NCI-H1092 treated with DMSO at 0.1 percent for 48 hours (cell line): ENCODE measurements at regions not wholly inside any gene's neighbourhood (a gene's known extent, or its start where the extent isn't known, plus 50 kb on each side); places are given as distances from the start of the nearest gene placed in this dataset.
A peak's percentile ranks its signal among the peaks of the same experiment; 100 is the strongest.

Source experiments
- DNase-seq: peaks from one replicate; lab custom pipeline; 2025; lab: John Stamatoyannopoulos, UW

DNA sequence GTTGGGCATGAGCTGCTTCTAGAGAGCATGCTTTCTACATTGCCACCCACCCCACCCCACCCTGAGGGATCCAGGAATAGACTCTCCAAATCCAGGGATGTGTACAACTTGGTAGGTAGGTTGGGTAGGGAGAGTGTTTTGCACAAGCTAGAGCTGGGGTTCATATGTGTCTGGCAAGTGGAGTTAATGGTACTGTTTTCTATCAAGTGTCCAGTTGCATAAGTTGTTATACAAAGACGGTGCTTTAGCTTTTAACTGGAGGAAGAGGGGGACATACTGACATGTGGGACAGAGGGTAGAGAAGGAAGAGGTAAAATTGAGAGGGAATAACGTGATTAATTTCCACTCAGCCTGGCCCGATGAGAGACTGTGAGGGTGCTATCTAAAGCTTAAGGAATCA is 51.0 kb upstream of the TNC start:
- no peak for DNase-seq

GRCh38 chr9:115170358-115171073 is 52.6 kb upstream of the TNC start:
- no peak for DNase-seq

GRCh38 chr9:115171921-115172388 is 54.0 kb upstream of the TNC start:
- DNase-seq: no peak

DNA sequence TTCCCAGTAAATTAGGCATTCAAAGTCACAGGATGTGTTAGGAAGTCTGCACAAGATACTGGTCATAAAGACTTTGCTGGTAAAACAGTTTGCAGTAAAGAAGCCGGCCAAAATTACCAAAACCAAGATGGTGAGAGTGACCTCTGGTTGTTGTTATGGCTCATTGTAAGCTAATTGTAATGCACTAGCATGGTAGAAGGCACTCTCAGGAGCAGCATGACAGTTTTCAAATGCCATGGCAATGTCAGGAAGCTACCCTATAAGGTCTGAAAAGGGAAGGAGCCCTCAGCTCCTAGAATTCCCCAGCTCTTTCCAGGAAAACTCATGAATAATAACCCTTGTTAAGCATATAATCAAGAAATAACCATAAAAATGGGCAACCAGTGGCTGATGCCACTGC is 64.3 kb upstream of the TNC start:
- DNase-seq: no peak

DNA sequence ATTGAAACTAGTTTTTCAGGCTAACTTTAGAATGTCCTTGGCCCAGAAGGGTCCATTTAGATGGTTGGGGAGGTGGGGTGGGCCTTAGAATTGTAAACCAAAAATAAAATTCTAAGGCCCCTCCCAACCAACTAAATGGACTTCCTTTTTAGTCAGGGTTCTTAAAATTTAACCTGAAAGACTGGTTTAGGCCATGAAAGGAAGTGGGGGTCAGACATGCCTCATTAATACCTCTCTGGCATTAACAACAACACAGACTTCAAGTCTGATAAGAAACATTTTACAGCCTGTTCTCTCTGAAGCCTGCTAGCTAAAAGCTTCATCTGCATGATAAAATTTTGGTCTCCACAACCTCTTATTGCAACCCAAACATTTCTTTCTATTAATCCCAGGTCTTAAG is 65.5 kb upstream of the TNC start:
- no peak for DNase-seq

GRCh38 chr9:115189686-115190085 is 71.7 kb upstream of the TNC start:
- no peak for DNase-seq

DNA sequence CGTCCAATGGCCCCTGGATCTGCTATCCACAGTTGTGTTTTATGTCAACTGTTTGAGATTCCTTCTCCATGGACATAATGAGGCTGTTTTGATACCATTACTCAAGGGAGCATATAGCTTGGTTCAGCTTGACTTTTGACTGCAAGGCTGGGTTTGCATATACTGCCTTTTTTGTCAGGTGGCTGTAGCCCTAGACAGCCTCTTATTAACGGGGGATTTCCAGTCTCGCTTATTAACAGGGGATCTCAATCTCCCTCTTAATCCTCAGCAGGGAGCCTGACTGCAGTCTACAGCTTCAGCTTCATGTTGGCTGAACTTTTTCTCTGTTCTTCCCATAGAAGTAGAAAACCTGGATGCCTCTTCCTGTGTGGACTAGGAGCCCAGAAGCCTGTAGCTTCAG is 73.7 kb upstream of the TNC start:
- no peak for DNase-seq

DNA sequence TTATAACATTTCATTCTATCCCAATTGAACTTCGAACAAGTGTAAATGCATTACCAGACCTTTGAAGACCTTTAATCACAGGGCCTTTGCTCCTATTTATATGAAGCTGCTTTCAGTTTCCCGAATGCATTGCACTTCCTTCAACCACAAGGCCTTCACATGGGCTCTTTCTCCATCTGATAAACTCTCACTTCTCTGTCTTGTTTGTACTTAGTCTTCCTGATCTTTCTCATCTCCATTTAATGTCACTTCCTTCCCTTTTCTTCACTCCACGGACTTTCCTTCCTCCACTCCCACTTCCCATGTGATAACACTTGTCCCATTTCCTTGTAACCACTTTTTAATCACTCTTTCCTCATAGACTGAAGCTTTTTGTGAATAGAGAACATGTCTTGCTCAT is 74.3 kb upstream of the TNC start:
- DNase-seq: no peak

DNA sequence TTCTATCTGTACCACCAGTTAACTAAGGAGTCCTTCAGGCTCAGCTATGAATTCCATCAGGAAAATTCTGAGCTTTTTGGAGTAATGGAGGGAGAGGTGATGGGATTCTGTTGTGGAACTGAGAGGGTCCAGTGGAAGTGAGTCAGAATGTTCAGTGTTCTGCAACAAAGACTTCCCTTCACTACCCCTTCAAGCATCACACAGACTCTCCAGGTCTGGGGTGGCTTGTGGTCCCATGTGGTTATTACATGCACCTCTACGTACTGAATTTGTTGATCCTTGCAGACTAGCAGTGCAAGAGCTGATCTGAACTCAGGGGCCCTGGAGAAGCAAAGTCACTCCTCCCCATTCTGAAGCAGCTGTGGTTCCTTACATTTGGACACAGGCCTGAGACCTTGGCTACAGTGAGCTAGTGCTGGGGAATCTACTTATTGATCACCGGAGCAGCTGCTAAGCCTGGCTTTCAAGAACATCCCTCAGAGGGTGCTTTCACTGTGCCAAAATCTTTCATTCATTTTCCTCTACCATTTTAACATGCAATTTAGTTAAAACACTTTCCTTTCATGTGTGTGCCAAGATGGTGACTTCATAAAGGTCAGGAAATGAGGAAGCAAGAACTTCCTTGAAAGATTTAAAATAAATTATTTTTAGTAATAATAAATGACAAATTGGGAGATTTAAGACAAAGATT is 75.0 kb upstream of the TNC start:
- DNase-seq: no peak

DNA sequence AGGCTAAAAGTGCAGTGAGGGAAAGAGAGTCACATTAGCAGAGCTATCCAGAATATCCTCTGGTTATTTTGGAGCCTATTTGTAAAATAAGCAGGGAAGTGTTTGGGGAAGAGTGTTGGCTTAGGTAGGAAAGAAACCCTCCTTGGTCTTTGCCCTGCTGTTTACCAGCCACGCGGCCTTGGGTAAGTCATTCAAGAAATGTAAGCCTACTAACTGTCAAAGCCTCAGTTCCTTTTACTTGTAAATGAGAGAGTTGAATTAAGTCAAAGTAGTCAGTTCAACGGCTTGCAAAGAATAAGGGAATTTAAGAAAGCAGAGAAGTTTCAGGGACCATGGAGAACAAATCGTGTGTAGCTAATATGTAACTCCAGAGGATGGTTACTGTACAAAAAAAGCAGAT is 75.8 kb upstream of the TNC start:
- DNase-seq: no peak

DNA sequence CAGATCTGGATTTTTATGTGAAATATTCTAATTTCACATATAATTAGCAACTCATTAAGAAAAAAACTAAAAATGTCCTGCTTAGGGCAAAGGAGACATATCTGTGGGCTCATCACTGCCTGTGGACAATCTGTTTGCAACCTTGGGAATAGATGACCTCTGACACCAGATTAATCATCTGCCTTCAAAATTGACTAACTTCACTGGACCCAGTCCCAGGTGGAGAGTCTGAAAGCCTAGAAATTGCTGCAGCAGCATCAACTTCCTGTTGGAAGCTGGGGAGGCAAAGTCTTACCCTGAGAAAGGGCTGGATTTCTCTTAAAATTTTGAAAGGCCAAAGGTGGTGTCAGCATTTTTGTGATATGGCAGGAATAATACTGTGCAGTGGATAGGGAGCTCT is 76.3 kb upstream of the TNC start:
- DNase-seq: no peak

DNA sequence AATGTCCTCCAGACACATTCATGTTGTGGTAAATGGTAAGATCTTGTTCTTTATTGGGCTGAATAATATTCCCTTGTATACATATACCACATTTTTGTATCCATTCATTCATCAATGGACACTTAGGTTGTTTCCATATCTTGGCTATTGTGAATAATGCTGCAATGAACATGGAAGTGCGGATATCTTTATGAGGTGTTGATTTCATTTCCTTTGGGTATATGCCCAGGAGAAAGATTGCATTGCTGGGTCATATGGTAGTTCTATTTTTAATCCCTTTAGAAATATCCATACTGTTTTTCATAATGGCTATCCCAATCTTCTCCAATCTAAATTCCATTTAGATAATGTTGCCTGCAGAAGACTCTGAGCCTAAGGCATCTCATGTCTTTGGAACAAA is 78.0 kb upstream of the TNC start:
- DNase-seq: no peak

GRCh38 chr9:115196919-115197318 is 79.0 kb upstream of the TNC start:
- no peak for DNase-seq

DNA sequence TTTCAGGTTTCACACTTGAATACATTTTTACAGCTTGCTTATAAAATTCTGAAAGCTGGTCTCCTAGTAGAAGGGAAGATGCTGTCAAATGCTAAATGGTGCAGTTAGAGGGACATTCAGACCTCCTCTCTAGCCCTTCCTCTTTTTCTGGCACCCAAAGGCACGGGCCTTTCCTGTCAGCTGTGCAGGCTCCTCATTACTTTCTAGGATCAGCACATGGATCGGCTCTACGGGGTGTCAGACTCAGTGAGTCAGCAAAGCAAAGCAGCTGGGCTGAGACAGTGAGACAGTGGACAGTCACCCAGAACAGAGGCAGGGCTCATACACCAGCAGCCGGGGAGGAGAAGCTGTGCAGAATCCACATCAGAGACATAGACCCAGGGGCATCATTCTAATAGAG is 80.0 kb upstream of the TNC start:
- peak; percentile 10 for DNase-seq

DNA sequence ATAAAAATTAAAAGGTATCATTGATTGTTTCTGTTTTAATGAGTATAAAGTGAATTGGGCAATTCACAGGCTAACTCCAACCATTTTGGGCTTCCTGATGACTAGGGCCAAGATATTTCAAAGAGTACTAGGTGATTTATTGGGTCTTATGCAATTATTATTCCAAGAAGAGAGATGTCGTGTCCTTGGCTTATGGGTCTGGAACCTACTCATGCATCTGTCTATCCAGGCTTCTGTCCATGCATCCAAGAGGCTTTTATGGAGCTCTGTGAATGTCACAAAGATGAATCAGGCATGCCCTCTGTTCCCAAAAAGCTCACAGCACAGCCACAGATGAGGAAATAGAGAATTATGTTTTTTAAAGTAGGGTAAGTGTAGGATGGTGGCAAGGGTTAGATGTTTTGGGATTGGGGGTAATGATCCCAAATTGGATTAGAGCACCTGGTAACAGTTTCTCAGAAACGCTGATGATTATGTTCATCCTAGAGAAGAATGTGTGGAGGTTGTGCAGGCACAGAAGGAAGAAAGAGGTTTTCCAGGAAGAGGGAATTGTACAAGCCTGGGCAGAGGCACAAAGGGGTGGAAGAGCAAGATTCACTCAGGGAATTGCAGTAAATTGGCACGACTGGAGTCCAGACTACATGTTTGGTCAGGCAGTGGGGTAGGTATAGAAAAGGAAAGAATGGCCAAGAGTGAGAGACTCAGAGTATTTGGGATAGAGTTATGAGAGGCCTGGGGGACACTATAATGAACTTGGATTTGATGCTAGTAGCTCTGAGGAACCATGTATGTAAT is 83.0 kb upstream of the TNC start:
- no peak for DNase-seq

- no peak for DNase-seq
These were observed 84.2 kb upstream of the TNC start for GRCh38 chr9:115202181-115202580.

DNA sequence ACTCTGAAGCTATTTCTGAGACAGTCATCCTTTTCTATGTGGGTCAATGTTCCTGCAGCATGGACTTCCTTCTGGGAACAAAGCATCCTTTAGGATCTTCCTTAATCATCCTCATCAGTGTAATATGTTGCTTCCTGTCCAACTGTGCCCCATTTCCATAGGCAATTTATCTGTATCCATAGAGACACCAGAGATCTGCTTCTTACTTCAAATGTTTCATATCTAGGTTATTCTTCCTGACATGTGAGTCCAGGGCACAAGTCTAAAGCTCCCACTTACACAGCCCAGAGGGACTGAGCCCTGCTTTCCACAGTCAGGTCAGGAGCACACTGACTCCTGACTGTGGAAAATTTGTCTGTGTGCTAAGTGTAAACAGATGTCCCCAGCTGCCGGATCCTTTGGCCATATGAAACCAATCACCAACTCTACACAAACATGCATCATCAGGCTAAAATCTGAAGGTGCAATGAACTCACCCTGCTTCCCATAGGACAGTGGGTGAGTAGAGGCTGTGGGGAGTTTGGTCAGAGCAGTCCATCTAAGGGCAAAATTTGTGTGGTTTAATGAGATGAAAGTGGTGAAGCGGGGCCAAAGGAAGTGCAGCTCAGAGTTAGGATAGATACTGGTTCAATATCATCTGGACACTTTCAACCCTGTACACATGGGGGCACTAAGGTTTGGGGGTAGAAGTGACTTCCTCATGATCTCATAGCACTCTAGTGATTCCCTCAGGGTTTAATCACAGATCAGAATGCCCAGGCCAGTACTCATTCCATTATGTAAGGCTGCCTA is 85.2 kb upstream of the TNC start:
- no peak for DNase-seq

DNA sequence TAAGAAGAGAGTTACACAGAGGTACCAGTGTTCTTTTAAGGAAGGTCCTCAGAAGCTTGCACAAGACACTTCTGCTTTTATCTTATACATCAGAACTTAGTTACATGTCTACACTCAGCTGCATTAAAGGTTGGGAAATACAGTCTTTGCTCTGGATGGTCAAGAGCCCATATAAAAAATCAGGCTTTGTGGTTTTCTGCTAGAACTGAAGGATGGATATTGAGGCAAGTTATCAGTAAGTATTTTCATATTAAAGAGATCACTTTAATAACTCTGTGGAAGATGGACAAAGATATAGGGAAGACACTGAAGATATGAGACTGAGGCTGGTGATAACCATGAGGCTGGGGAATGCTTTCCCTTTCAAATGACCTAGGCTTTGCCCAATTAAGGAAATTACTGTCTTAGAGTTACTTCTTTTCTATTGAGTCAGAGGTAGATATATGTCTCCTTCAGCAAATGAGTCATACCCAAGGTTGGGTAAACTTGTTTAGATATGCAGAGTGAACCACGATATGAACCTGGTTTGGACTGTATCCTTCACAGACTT is 87.0 kb upstream of the TNC start:
- DNase-seq: no peak

DNA sequence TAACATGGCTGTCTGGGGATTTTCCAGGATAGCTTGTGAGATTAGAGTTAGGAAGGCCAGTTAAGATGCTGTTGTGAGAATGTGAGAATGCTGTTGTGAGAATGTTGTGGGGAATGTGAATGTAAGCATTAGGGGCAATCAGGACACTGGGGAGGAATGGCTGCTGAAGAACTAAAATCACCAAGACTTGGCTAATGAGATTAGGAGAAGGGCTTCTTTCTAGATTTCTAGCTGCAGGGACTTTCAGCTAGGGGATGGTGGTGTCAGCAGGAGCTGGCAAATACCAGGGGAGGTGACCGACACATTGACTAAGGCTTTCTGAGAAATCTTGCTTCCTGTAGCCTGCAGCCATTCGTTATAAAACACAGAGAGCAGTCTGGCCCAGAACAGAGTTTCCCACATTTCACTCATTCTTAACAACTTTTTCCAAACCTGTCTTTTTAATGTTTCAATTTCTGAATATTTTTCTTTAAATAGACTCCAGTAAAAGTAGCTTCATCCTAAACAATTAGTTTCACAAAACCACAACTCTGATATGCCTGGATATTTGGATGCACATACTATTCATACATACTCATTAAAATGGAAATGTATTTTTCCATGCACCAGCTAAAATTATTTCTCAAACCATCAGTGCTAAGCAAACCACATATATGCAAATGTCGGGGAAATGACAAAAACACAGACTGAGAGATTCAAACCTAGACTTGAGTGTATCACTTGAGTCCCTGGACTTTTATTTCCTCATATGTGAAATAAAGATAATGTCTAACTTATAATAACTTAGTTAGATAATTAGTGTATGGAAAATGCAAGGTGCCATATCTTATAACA is 89.3 kb upstream of the TNC start:
- no peak for DNase-seq

- no peak for DNase-seq
These were observed 90.5 kb upstream of the TNC start for GRCh38 chr9:115208501-115208900.
